Gastroesophageal sphincter (tissue), 3 donors: ENCODE measurements at regions not wholly inside any gene's neighbourhood (a gene's known extent, or its start where the extent isn't known, plus 50 kb on each side); places are given as distances from the start of the nearest gene placed in this dataset.

Source experiments
- POLR2AphosphoS5 ChIP-seq: sonication (generic); formaldehyde crosslinking; IDR thresholded peaks from one replicate; pipeline ENCODE4 v1.6.1; 2017; ENCODE audit warnings: antibody characterized with exemption
- TF ChIP-seq, protein P1 (sequence below), 4 experiments: fragments of 200-600 bp in 2 of 4; fragments of 450-650 bp in 2 of 4; sonication (generic) in 1 of 4; IDR thresholded peaks; one replicate each; pipeline ENCODE4 v1.5.1; 2017 to 2019; ENCODE audit warnings: antibody characterized with exemption in 4 of 4, mild to moderate bottlenecking in 2 of 4, moderate library complexity in 2 of 4

DNA sequence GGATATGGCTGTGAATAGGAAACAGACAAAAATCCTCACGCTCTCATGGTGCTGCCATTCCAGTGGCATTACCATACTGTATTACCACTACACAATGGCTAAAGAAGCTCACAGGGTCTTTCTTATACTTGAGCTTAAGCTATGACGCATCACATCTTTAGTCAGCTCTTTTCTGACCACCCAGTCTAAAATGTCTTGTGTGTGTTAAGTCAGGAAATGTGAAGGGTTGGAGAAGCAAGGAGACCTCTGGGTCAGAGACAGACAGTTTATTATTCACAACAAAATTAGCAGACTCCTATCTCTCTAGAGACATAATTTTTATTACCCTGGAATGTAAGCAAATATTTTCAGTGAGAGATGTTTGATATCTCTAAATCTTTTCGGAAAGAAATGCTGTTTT, 1583.2 kb upstream of the WWC1 start:
- no peak for TF ChIP-seq POLR2AphosphoS5
- TF ChIP-seq, protein P1, sequence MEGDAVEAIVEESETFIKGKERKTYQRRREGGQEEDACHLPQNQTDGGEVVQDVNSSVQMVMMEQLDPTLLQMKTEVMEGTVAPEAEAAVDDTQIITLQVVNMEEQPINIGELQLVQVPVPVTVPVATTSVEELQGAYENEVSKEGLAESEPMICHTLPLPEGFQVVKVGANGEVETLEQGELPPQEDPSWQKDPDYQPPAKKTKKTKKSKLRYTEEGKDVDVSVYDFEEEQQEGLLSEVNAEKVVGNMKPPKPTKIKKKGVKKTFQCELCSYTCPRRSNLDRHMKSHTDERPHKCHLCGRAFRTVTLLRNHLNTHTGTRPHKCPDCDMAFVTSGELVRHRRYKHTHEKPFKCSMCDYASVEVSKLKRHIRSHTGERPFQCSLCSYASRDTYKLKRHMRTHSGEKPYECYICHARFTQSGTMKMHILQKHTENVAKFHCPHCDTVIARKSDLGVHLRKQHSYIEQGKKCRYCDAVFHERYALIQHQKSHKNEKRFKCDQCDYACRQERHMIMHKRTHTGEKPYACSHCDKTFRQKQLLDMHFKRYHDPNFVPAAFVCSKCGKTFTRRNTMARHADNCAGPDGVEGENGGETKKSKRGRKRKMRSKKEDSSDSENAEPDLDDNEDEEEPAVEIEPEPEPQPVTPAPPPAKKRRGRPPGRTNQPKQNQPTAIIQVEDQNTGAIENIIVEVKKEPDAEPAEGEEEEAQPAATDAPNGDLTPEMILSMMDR (IDR thresholded peaks at IDR 0.05), result no peak
